ENCODE measurements at regions not wholly inside any gene's neighbourhood (a gene's known extent, or its start where the extent isn't known, plus 50 kb on each side); places are given as distances from the start of the nearest gene placed in this dataset.

DNA sequence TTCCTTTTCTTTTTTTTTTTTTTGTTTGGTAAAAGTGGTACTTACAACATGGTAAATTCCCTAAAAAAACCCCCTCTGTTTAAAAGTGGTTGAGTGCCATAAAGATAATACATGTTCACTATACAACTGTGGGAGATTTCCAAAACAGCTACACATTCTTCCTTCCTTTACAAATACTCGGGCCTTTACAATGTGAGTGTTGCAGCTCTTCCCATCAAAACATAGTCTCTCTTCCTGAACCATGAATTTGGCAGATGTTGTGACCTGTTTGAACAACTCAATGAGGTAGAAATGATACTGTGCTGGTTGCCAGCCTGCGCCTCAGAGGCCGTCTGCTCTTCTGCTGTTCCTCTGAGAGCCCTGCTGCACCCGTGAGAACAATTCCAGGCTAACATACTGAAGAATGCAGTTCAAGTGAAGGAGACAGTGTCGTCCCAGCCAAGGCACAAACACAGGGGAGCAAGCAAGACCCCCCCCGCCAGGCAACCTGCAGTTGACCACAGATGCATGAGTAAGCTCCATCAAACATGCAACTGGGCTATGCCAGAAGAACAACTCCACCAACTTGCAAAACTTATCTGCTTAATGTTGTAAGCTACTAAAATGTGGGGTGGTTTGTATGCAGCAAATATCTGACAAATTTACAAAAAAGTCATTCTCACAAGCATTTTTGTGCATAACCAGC is 645.0 kb downstream of the PCDH7 start:
- DNase-seq (ENCODE audit: low spot score): peak; percentile 9

DNA sequence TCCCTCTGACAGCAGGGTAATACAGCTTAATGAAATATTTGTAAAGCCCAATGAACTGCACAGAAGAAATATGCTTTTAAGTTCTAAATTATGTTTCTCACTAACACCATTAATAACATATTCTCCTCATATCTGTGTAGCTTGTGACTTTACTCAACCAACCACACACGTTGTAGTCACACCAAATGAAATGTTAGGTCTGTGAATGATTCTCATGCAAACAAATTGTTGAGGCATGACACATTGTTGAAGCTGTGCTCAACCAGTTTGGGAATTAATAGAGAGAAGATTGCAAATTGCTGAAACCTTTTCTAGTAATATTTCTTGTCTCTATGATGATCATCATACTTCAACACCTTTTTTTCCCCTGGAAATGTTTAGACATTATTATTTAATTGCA is 645.9 kb downstream of the PCDH7 start:
- no peak for DNase-seq (ENCODE audit: low spot score)

GRCh38 chr4:31370866-31371465 is 650.8 kb downstream of the PCDH7 start:
- DNase-seq (ENCODE audit: low spot score): peak; percentile 62

DNA sequence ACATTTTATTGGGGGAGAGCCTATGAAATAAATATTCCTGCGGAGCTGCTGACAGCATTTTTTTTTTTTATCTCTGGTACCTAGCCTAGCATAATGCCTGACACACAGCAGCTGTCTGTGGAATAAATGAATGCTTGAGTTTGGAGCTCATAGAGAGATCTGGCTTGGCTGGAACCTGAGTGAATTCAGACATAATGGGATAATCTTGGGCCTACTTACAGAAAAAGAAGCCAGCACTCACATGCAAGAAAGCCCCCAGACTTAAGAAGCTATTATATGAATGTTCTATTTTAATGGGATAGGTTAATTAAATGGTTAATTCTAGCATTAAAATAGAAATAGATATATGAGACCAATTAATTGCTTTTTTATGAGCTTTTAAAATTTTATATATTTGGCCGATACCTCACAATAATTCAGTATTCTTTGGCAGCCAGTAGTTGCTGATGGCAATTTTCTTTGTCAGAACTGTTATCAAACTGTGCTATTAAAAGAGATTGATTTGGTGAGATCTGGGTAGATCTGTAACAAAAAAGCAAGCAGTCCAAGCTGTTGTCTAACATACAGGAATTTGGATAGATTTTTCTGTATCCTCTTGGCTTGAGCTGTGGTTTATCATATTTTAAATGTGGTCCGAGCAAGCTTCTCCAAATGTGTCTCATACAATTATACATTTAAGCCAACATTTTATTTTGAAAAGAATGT is 654.2 kb downstream of the PCDH7 start:
- no peak for DNase-seq (ENCODE audit: low spot score)

DNA sequence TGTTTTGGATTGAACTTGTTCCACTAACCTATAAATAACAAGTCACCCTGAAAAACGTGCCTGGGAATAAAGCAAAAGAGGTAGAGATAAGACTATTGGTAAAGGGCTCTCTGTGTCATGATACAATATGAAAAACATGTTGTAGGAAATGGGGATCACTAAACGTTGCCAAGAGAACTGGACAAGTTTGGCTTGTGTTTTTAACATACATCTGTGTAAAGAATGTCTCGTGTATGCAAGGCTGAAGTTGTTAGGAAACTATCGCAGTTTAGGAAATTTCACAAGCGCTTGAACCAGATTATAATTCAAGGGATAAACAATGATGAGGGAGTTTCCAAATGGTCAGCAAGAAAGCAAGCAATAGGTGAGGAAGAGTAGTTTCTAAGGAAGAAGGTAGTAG is 655.8 kb downstream of the PCDH7 start:
- no peak for DNase-seq (ENCODE audit: low spot score)

GRCh38 chr4:31379364-31379763 is 659.2 kb downstream of the PCDH7 start:
- DNase-seq (ENCODE audit: low spot score): no peak

DNA sequence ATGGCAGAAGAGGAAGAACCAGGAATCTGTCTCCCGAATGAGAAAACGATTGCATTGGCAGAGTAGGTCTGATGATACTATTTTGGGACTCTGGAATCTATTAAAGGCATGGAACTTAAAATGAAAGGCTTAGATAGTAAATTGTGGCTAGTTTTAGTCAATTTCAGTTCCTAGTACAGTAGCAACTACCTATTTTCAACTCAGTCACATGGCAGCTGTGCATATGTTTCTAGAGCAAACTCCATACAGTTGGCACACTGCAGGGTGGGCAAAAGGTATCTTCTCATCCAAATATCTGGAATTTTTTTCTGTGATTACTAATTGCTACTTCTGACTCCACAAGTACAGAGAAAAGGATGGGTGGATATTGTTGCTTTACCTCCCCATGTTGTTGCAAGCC is 663.6 kb downstream of the PCDH7 start:
- DNase-seq (ENCODE audit: low spot score): no peak

DNA sequence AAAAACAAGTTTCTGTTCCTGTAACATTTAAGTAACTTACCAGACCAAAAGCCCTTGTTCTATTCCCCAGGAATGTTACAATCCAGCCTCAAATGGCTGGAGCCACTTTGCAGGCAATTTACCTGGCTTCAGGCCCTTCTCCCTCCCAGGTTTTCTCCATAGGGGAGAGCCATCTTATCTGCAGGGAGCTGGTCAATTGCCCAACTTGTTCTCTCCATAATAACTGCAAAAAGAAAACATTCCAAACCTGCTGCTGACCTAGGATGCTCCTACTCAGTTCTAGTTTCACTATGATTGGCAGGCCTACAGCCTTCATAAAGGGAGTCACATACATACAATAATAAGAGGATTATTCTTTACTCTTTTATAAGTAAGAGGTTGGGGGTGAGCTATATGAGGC is 670.7 kb downstream of the PCDH7 start:
- no peak for DNase-seq (ENCODE audit: low spot score)

GRCh38 chr4:31391976-31392375 is 671.8 kb downstream of the PCDH7 start:
- DNase-seq (ENCODE audit: low spot score): no peak

- no peak for DNase-seq (ENCODE audit: low spot score)
Observed at GRCh38 chr4:31392923-31393322, 672.8 kb downstream of the PCDH7 start.

DNA sequence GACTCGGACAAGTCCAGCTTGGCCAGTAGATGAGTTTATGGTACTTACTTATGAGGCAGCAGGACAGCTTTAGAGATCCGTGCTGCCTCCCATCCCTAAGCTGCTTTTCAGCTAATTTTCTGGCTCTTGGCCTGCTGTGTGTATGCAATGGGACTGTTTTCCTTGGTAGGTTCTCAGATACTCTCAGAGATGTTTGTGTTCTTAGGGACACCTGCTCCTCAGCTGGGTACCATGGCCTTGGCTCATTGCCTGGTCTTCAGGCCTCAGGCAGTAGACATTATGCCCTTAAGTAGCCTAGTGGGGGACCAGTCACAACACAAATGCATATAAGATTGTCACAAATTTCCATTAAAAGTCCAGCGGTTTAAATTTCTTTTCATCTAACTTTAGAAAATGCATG is 688.0 kb downstream of the PCDH7 start:
- DNase-seq (ENCODE audit: low spot score): peak; percentile 12

GRCh38 chr4:31411565-31411964 is 691.4 kb downstream of the PCDH7 start:
- DNase-seq (ENCODE audit: low spot score): no peak

GRCh38 chr4:31415629-31416028 is 695.5 kb downstream of the PCDH7 start:
- no peak for DNase-seq (ENCODE audit: low spot score)

GRCh38 chr4:31416498-31416897 is 696.3 kb downstream of the PCDH7 start:
- DNase-seq (ENCODE audit: low spot score): no peak

DNA sequence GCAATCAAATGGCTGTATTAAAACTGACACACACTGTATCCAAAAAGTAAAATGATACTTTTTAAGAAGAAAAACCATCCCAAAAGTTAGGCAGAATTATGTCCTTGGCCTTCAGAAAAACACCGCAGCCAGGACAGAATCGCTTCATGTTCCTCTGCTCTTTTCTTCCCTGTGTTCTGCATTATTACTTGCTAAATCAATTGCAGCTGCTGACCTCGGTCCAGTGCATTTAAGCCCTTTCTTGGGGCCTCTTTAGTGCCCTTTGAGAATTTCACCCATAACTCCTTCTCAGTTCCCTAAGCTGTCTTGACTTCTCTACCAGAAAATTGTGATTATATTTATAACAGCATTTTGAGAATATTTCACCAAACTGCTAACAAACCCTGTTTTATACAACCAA is 696.9 kb downstream of the PCDH7 start:
- no peak for DNase-seq (ENCODE audit: low spot score)

GRCh38 chr4:31422006-31422405 is 701.8 kb downstream of the PCDH7 start:
- DNase-seq (ENCODE audit: low spot score): no peak

- DNase-seq (ENCODE audit: low spot score): no peak
Observed at GRCh38 chr4:31427691-31428090, 707.5 kb downstream of the PCDH7 start.

GRCh38 chr4:31442236-31442635 is 722.1 kb downstream of the PCDH7 start:
- no peak for DNase-seq (ENCODE audit: low spot score)

- DNase-seq (ENCODE audit: low spot score): no peak
Observed at GRCh38 chr4:31445526-31445925, 725.4 kb downstream of the PCDH7 start.

GRCh38 chr4:31455612-31456011 is 735.4 kb downstream of the PCDH7 start:
- no peak for DNase-seq (ENCODE audit: low spot score)

GRCh38 chr4:31458813-31459212 is 738.6 kb downstream of the PCDH7 start:
- DNase-seq (ENCODE audit: low spot score): no peak

GRCh38 chr4:31461421-31461820 is 741.3 kb downstream of the PCDH7 start:
- DNase-seq (ENCODE audit: low spot score): no peak

- DNase-seq (ENCODE audit: low spot score): no peak
Observed at GRCh38 chr4:31467781-31468180, 747.6 kb downstream of the PCDH7 start.

DNA sequence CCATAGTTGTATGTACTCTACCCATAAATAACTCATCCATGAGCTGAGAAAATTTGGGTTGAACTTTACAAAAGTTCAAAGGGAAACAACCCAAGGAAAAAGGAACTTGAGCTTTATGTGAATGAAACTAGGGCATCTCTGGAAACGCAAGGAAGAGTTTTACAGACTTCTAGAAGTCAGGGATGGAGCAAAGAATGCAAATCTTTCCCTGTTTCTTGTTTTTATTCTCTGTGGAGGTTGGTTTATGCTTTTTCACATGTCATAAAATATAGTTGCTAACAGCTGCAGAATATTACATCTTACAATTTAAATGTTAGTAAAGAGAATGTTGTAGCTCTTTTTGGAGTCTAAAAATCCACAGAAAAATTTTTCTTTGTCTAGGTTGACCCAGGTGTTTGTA is 754.1 kb downstream of the PCDH7 start:
- no peak for DNase-seq (ENCODE audit: low spot score)
